Endothelial cell of umbilical vein (primary cell): ENCODE measurements at regions not wholly inside any gene's neighbourhood (a gene's known extent, or its start where the extent isn't known, plus 50 kb on each side); places are given as distances from the start of the nearest gene placed in this dataset.

ENCODE experiments used
- BruUV-seq: library from RNA; stranded (reverse); fragments of 400-500 nt; replicated peaks from 2 replicates; lab custom pipeline; 2021; lab: Mats Ljungman, UMichigan
- CTCF ChIA-PET: fragments of 300-600, 350-600 bp; sonication (Branson Sonifier 250); formaldehyde crosslinking; loops from one replicate; lab custom pipeline; 2021; ENCODE audit warnings: antibody characterized with exemption, inconsistent platforms; lab: Charles Lee
- POLR2A ChIA-PET: fragments of 300-600, 350-600 bp; sonication (Branson Sonifier 250); formaldehyde crosslinking; loops from one replicate; lab custom pipeline; 2021; ENCODE audit warnings: antibody characterized with exemption, inconsistent platforms; lab: Charles Lee
- DNase-seq: peaks from one replicate; pipeline ENCODE4 v3.0.0-alpha.2; 2011; ENCODE audit warnings: low read depth, low spot score
- FAIRE-seq: peaks from 2 replicates; lab custom pipeline; 2011; peaks lifted over from hg19 to GRCh38; lab: Jason Lieb, UNC
- H2AFZ ChIP-seq: 2 replicates; pipeline ENCODE4 v1.6.0; 2012; ENCODE audit warnings: low read depth, low read length, control low read depth, inconsistent platforms
- H3K27ac ChIP-seq: 2 replicates; pipeline ENCODE4 v1.5.1; 2011; ENCODE audit warnings: low read depth, mild to moderate bottlenecking, control low read depth, low read length, moderate library complexity; ENCODE audit not compliant: insufficient read depth
- H3K27me3 ChIP-seq, 2 experiments: 2 replicates each; pipeline versions ENCODE4 v1.6.0 to v1.6.1; 2011; ENCODE audit warnings: low read length in 2 of 2, mixed read lengths in 1 of 2; ENCODE audit not compliant: control insufficient read depth in 2 of 2, insufficient read depth in 2 of 2
- H3K36me3 ChIP-seq, 2 experiments: 2 replicates in 1 of 2; 3 replicates in 1 of 2; pipeline ENCODE4 v1.5.1; 2011; ENCODE audit warnings: low read length in 2 of 2, mild to moderate bottlenecking in 1 of 2, moderate library complexity in 1 of 2; ENCODE audit not compliant: control insufficient read depth in 2 of 2, insufficient read depth in 2 of 2; ENCODE audit errors: extremely low read depth in 1 of 2
- H3K4me1 ChIP-seq: 3 replicates; pipeline ENCODE4 v1.5.1; 2011; ENCODE audit warnings: mild to moderate bottlenecking, low read length; ENCODE audit not compliant: control insufficient read depth, insufficient read depth; ENCODE audit errors: extremely low read depth
- H3K4me2 ChIP-seq: 2 replicates; pipeline ENCODE4 v1.6.1; 2011; ENCODE audit warnings: low read length, control low read depth, mixed read lengths; ENCODE audit not compliant: insufficient read depth
- H3K4me3 ChIP-seq, 3 experiments: fragments of 200-600 bp in 1 of 3; sonication (generic), shearing (Covaris generic) in 1 of 3; replicated peaks in 1 of 3; 2 replicates each; pipeline ENCODE4 v1.5.1; 2011 to 2016; ENCODE audit warnings: control low read depth in 3 of 3, low read length in 3 of 3, mild to moderate bottlenecking in 2 of 3, inconsistent platforms in 1 of 3, low read depth in 1 of 3, moderate library complexity in 1 of 3; ENCODE audit not compliant: insufficient read depth in 1 of 3
- H3K79me2 ChIP-seq: 2 replicates; pipeline ENCODE4 v1.6.0; 2012; ENCODE audit warnings: low read length, inconsistent platforms; ENCODE audit not compliant: control insufficient read depth, insufficient read depth
- H3K9ac ChIP-seq: replicated peaks from 2 replicates; pipeline ENCODE3; 2011; ENCODE audit warnings: low read length, control low read depth; ENCODE audit not compliant: insufficient read depth; ENCODE audit errors: extremely low read depth
- H3K9me1 ChIP-seq: replicated peaks from 3 replicates; pipeline ENCODE4 v1.6.0; 2011; ENCODE audit warnings: mild to moderate bottlenecking, low read length; ENCODE audit not compliant: control insufficient read depth, insufficient read depth; ENCODE audit errors: extremely low read depth
- H3K9me3 ChIP-seq: replicated peaks from 2 replicates; pipeline ENCODE4 v1.5.1; 2012; ENCODE audit warnings: low read length, inconsistent platforms; ENCODE audit not compliant: control insufficient read depth, insufficient read depth
- H4K20me1 ChIP-seq: replicated peaks from 2 replicates; pipeline ENCODE3; 2011; ENCODE audit warnings: mild to moderate bottlenecking, low read length; ENCODE audit not compliant: control insufficient read depth, insufficient read depth; ENCODE audit errors: extremely low read depth
- CTCF ChIP-seq, 2 donors: IDR thresholded peaks; 1 replicate in 1 of 2; 2 replicates in 1 of 2; pipeline ENCODE4 v1.5.1; 2011; ENCODE audit warnings: low read length in 2 of 2, mild to moderate bottlenecking in 2 of 2, moderate library complexity in 2 of 2, control low read depth in 1 of 2, inconsistent platforms in 1 of 2, low read depth in 1 of 2; ENCODE audit not compliant: insufficient read depth in 1 of 2; ENCODE audit errors: extremely low read depth in 1 of 2
- EZH2 ChIP-seq: IDR thresholded peaks from 2 replicates; pipeline ENCODE4 v1.6.1; 2012; ENCODE audit warnings: borderline replicate concordance, low read depth, mild to moderate bottlenecking, moderate library complexity, low read length, inconsistent platforms; ENCODE audit not compliant: severe bottlenecking
- FOS ChIP-seq: IDR thresholded peaks from 2 replicates; pipeline ENCODE4 v1.6.1; 2011; ENCODE audit warnings: mild to moderate bottlenecking, low read length, moderate library complexity, borderline replicate concordance; ENCODE audit not compliant: insufficient read depth
- GATA2 ChIP-seq: IDR thresholded peaks from 2 replicates; pipeline ENCODE4 v1.7.0; 2011; ENCODE audit warnings: low read depth, mild to moderate bottlenecking, moderate library complexity, mixed read lengths, low read length; ENCODE audit not compliant: insufficient read length, insufficient read depth
- JUN ChIP-seq: IDR thresholded peaks from 2 replicates; pipeline ENCODE4 v1.6.1; 2011; ENCODE audit warnings: borderline replicate concordance, low read depth; ENCODE audit not compliant: insufficient read length, insufficient read depth
- MYC ChIP-seq: IDR thresholded peaks from one replicate; pipeline ENCODE4 v1.6.1; 2011; ENCODE audit warnings: mild to moderate bottlenecking, low read depth, low read length
- POLR2A ChIP-seq: IDR thresholded peaks from 2 replicates; pipeline ENCODE4 v1.6.1; 2012; ENCODE audit warnings: low read depth, mild to moderate bottlenecking, control low read depth, low read length
- POLR2AphosphoS5 ChIP-seq: IDR thresholded peaks from 2 replicates; pipeline ENCODE4 v1.6.1; 2012; ENCODE audit warnings: low read depth, mild to moderate bottlenecking, control low read depth, low read length, moderate library complexity; ENCODE audit not compliant: insufficient read depth
- dilution Hi-C: fragments of 300-500 bp; cut with MboI; formaldehyde crosslinking; loops from one replicate; pipeline ENCODE4 v1.15.0; 2019; ENCODE audit warnings: low sequenced_read_pairs; ENCODE audit not compliant: extremely low pct_ligation_motif_present
- intact Hi-C: fragments of 100-400 bp; cut with micrococcal nuclease; formaldehyde crosslinking; loops from one replicate; pipeline ENCODE4 v1.10.0; 2022
- TF ChIP-seq, protein P1 (sequence below): IDR thresholded peaks from 2 replicates; pipeline ENCODE4 v1.6.1; 2011; ENCODE audit not compliant: insufficient read depth, insufficient read length

DNA sequence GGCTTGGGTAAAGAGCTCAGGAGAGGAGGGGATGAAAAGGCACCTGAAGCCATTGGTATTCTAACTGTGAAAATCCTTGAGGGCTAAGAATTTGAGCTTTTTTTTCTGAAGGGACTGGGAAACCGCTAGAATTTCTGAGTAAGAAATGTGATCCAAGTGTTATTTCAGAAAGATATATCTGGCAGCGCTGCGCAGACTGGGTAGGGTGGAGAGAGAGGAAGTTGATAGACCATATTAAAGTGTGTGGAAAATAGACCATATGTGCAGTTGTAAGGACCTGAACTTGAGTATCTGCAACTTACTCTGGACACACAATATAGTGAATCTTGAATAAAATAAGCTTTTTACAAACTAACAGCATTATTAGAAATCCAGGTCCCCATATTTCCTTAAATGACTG is 427.4 kb downstream of the NDFIP2 start:
- TF ChIP-seq POLR2A (no peak), MYC (no peak), GATA2 (no peak), POLR2AphosphoS5 (no peak), EZH2 (no peak), CTCF (IDR thresholded peaks at IDR 0.05; ENCODE audit: extremely low read depth in 1 of 2, insufficient read depth in 1 of 2, low read depth in 1 of 2, low read length in 2 of 2) (no peak), FOS (no peak), JUN (no peak)
- TF ChIP-seq, protein P1, sequence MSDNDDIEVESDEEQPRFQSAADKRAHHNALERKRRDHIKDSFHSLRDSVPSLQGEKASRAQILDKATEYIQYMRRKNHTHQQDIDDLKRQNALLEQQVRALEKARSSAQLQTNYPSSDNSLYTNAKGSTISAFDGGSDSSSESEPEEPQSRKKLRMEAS = no peak
- Histone ChIP-seq H2AFZ (no peak overlapping the region), H3K4me3 (no peak overlapping the region), H3K9ac (no peak overlapping the region), H3K27ac (no peak overlapping the region), H3K4me2 (no peak overlapping the region), H3K27me3 (no peaks in the 10 kb centered on the region), H3K36me3 (no peaks in the 10 kb centered on the region), H3K79me2 (no peaks in the 10 kb centered on the region), H3K4me1 (peaks cover 12% of the 10 kb centered on the region), H3K9me3 (no peaks in the 10 kb centered on the region), H3K9me1 (no peaks in the 10 kb centered on the region), H4K20me1 (no peaks in the 10 kb centered on the region)
- dilution Hi-C loops = no loop called here
- intact Hi-C loops = no loop called here
- ChIA-PET POLR2A (no interaction called here), CTCF (no interaction called here)
- FAIRE-seq (no peak), DNase-seq (no peak)
- BruUV-seq = no TSS peak
